Neural progenitor cell (in vitro differentiated cells): ENCODE measurements at regions not wholly inside any gene's neighbourhood (a gene's known extent, or its start where the extent isn't known, plus 50 kb on each side); places are given as distances from the start of the nearest gene placed in this dataset.

Experiments used
- DNase-seq: peaks from one replicate; pipeline ENCODE4 v3.0.0-alpha.2; 2016; ENCODE audit warnings: low spot score
- H2AFZ ChIP-seq: fragments of 200-600 bp; sonication (generic); replicated peaks from 2 replicates; pipeline ENCODE4 v1.6.1; 2016; ENCODE audit warnings: antibody characterized with exemption
- H3F3A ChIP-seq: fragments of 200-600 bp; sonication (generic); 2 replicates; pipeline ENCODE4 v1.6.1; 2016; ENCODE audit warnings: antibody characterized with exemption, low read depth
- H3K27ac ChIP-seq: fragments of 200-600 bp; sonication (generic); 2 replicates; pipeline ENCODE4 v1.5.1; 2016; ENCODE audit warnings: mild to moderate bottlenecking
- H3K27me3 ChIP-seq: fragments of 200-600 bp; sonication (generic); 2 replicates; pipeline ENCODE4 v1.6.1; 2016; ENCODE audit warnings: mild to moderate bottlenecking, moderate library complexity
- H3K36me3 ChIP-seq: fragments of 200-600 bp; sonication (generic); 2 replicates; pipeline ENCODE4 v1.5.1; 2016
- H3K4me1 ChIP-seq: fragments of 200-600 bp; sonication (generic); 2 replicates; pipeline ENCODE4 v1.6.1; 2016; ENCODE audit warnings: mixed run types
- H3K4me2 ChIP-seq: fragments of 200-600 bp; sonication (generic); 2 replicates; pipeline ENCODE4 v1.6.1; 2016
- H3K4me3 ChIP-seq: fragments of 200-600 bp; sonication (generic); 2 replicates; pipeline ENCODE4 v1.5.1; 2016
- H3K79me2 ChIP-seq: fragments of 200-600 bp; sonication (generic); 2 replicates; pipeline ENCODE4 v1.6.1; 2016; ENCODE audit warnings: low read depth
- H3K9ac ChIP-seq: fragments of 200-600 bp; sonication (generic); 2 replicates; pipeline ENCODE4 v1.6.1; 2016
- H3K9me3 ChIP-seq: fragments of 200-600 bp; sonication (generic); 2 replicates; pipeline ENCODE4 v1.5.1; 2016; ENCODE audit warnings: low read depth
- H4K20me1 ChIP-seq: fragments of 200-600 bp; sonication (generic); 2 replicates; pipeline ENCODE4 v1.6.1; 2016; ENCODE audit warnings: low read depth
- H3K27ac Mint-ChIP-seq: 3 replicates; pipeline ENCODE4 v1.8.0; 2021; ENCODE audit warnings: mixed read lengths
- H3K27me3 Mint-ChIP-seq: 2 replicates; pipeline ENCODE4 v1.8.0; 2022; ENCODE audit warnings: low read depth, mild to moderate bottlenecking, inconsistent platforms, moderate library complexity, mixed read lengths; ENCODE audit not compliant: insufficient read depth
- H3K36me3 Mint-ChIP-seq: 3 replicates; pipeline ENCODE4 v1.8.0; 2021; ENCODE audit warnings: mixed read lengths
- H3K4me1 Mint-ChIP-seq: 3 replicates; pipeline ENCODE4 v1.8.0; 2021; ENCODE audit warnings: mixed read lengths
- H3K4me3 Mint-ChIP-seq: 3 replicates; pipeline ENCODE4 v1.8.0; 2021; ENCODE audit warnings: mild to moderate bottlenecking, moderate library complexity, mixed read lengths
- H3K9me3 Mint-ChIP-seq: 3 replicates; pipeline ENCODE4 v1.8.0; 2020; ENCODE audit warnings: mixed read lengths
- CTCF ChIP-seq: fragments of 200-600 bp; sonication (generic); IDR thresholded peaks from 2 replicates; pipeline ENCODE4 v1.5.1; 2017; ENCODE audit warnings: antibody characterized with exemption, mild to moderate bottlenecking
- EZH2 ChIP-seq: fragments of 200-600 bp; sonication (generic); IDR thresholded peaks from 2 replicates; pipeline ENCODE4 v1.6.1; 2017; ENCODE audit warnings: antibody characterized with exemption, mild to moderate bottlenecking, moderate library complexity
- EZH2phosphoT487 ChIP-seq: fragments of 200-600 bp; sonication (generic); IDR thresholded peaks from 2 replicates; pipeline ENCODE4 v1.6.1; 2017; ENCODE audit warnings: antibody characterized with exemption

DNA sequence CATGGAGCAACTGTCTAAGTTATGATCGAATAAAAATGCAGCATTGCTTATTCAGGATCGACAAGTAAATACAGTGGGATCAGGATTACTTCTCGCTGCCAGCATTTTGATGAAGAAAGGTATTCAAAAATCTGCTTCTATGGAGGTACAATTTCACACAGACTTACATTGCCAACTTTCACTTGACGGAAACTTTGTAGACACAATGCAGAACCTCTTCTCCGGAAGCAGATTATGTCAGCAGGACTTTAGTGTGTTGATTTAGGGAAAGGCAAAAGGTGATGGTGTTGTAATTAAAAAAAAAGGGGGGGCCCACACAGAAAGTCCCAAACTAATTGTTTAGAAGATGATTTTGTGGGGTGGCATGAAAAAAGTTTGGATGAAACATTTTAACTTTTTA, 462.4 kb upstream of the KLF6 start:
- Histone ChIP-seq H3F3A (peaks cover 2% of the 10 kb centered on the region), H3K9me3 (no peaks in the 10 kb centered on the region), H3K27ac (no peak overlapping the region), H3K79me2 (no peaks in the 10 kb centered on the region), H3K4me1 (peaks cover 9% of the 10 kb centered on the region), H2AFZ (no peak overlapping the region), H3K36me3 (no peaks in the 10 kb centered on the region), H3K4me2 (no peak overlapping the region), H4K20me1 (no peaks in the 10 kb centered on the region), H3K4me3 (no peak overlapping the region), H3K27me3 (no peaks in the 10 kb centered on the region), H3K9ac (no peak overlapping the region)
- Mint-ChIP-seq H3K27me3 (peaks cover 4% of the 10 kb centered on the region), H3K36me3 (no peaks in the 10 kb centered on the region), H3K4me1 (peaks cover 19% of the 10 kb centered on the region), H3K27ac (no peak overlapping the region), H3K4me3 (no peak overlapping the region), H3K9me3 (peaks cover 20% of the 10 kb centered on the region)
- TF ChIP-seq EZH2phosphoT487 (no peak), EZH2 (no peak), CTCF (no peak)
- no peak for DNase-seq

DNA sequence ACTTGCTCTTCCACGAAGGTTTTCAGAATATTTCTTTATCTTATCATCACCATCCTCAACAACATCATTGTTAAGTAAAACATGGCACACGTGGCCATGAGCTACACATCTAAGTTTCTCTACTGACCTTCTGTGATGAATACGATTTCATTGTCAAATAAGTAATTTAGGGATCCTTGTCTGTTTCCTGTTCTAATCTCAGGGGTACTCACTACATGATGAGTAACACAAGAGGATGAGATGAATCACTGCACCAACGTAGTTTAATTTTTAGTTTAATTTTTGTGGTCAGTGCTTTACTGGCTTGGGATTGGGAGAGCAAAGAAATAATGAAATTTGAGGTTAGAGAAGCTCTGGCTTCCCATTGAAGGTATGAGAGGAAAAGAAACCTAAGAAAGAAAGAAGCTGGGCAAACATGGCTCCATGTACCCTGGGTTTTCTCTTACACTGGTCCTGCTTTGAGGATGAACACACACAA, 461.9 kb upstream of the KLF6 start:
- H3K27me3 Mint-ChIP-seq: peaks cover 4% of the 10 kb centered on the region
- H4K20me1 ChIP-seq: no peaks in the 10 kb centered on the region
- H3K9me3 ChIP-seq: no peaks in the 10 kb centered on the region
- no peaks in the 10 kb centered on the region for H3K36me3 Mint-ChIP-seq
- TF ChIP-seq EZH2 (no peak), CTCF (no peak), EZH2phosphoT487 (no peak)
- H3K36me3 ChIP-seq: no peaks in the 10 kb centered on the region
- peaks cover 13% of the 10 kb centered on the region for H3K4me1 ChIP-seq
- H3K4me3 ChIP-seq: no peak overlapping the region
- no peak overlapping the region for H3K4me3 Mint-ChIP-seq
- H3K27ac ChIP-seq: no peak overlapping the region
- H3F3A ChIP-seq: peaks cover 7% of the 10 kb centered on the region
- no peak overlapping the region for H3K4me2 ChIP-seq
- no peak overlapping the region for H2AFZ ChIP-seq
- no peaks in the 10 kb centered on the region for H3K27me3 ChIP-seq
- H3K9ac ChIP-seq: no peak overlapping the region
- DNase-seq: no peak
- no peaks in the 10 kb centered on the region for H3K79me2 ChIP-seq
- H3K4me1 Mint-ChIP-seq: peaks cover 24% of the 10 kb centered on the region
- H3K9me3 Mint-ChIP-seq: peaks cover 20% of the 10 kb centered on the region
- H3K27ac Mint-ChIP-seq: no peak overlapping the region

DNA sequence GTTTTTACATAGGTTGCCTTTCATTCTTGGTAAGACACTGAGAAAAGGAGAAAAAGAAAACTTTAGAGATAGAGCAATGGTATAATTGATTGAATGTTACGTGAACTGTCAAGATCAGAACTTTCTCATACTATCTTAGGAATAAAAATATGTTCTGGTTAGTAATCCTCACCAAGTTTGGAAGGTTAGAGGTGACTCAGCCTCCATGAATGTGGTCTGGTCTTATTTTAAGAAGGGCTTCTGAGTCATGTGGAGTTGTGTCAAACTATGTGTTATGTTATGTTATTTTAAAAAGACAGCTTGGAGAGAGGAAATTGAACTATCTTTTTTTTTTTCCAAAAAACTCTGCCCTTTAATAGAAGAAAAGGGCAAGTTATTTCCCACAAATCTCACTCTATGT, 458.6 kb upstream of the KLF6 start:
- no peak overlapping the region for H3K4me2 ChIP-seq

More for the DNA sequence above, 458.6 kb upstream of the KLF6 start:
- Histone ChIP-seq H4K20me1 (no peaks in the 10 kb centered on the region), H3K27me3 (no peaks in the 10 kb centered on the region), H3K79me2 (no peaks in the 10 kb centered on the region), H3K9ac (no peak overlapping the region), H3F3A (peaks cover 8% of the 10 kb centered on the region), H3K36me3 (no peaks in the 10 kb centered on the region), H2AFZ (no peak overlapping the region), H3K4me1 (peaks cover 31% of the 10 kb centered on the region), H3K4me3 (no peak overlapping the region), H3K9me3 (no peaks in the 10 kb centered on the region), H3K27ac (no peak overlapping the region)
- Mint-ChIP-seq H3K27me3 (peaks cover 7% of the 10 kb centered on the region), H3K4me3 (no peak overlapping the region), H3K36me3 (no peaks in the 10 kb centered on the region), H3K27ac (no peak overlapping the region), H3K9me3 (peaks cover 18% of the 10 kb centered on the region), H3K4me1 (peaks cover 37% of the 10 kb centered on the region)
- TF ChIP-seq CTCF: no peak
- TF ChIP-seq EZH2: no peak
- no peak for TF ChIP-seq EZH2phosphoT487
- DNase-seq: no peak
